ENCODE measurements at regions not wholly inside any gene's neighbourhood (a gene's known extent, or its start where the extent isn't known, plus 50 kb on each side); places are given as distances from the start of the nearest gene placed in this dataset.

DNA sequence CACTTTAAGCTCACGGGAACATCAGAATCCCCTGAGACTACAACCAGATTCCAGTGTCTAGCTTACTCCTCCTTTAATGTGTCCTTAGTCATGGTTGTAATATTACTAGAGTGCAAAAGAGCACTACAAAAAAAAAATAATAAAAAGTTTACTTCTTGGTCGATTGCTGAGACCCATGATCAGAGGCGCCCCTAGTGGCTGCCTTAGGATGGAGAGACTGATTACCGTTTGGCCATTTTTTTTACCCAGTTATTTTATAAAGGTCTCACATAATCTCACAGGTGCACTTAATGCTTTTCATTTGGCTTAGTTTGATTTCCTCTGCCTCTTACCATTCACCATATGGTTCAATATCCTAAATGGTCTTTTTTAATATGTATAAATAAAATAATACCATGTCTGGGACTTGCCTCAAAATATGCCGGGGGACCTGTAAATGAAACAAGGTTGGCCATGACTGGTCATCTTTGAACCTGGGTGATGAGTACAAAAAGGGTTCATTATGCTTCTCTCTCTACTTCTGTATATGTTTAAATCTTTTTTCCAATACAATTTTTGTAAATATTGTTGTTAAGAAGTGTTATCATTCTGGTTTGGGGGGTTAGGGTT is 331.5 kb upstream of the NFE2L3 start:
- H3K4me1 ChIP-seq = no peaks in the 10 kb centered on the region
- no peaks in the 10 kb centered on the region for H3K36me3 ChIP-seq
- intact Hi-C loops (cut with DNase I) = no loop called here
- 80% methylated on average over 5 of the region's 5 CpGs for WGBS
- DNase-seq (ENCODE audit: extremely low spot score) = no peak
- H3K27me3 ChIP-seq = no peaks in the 10 kb centered on the region
- no peak overlapping the region for H3K4me3 ChIP-seq
- TF ChIP-seq EP300 (IDR thresholded peaks at IDR 0.05) (no peak), POLR2A (IDR thresholded peaks at IDR 0.05; ENCODE audit: low read depth) (no peak)
- TF ChIP-seq, protein P1, sequence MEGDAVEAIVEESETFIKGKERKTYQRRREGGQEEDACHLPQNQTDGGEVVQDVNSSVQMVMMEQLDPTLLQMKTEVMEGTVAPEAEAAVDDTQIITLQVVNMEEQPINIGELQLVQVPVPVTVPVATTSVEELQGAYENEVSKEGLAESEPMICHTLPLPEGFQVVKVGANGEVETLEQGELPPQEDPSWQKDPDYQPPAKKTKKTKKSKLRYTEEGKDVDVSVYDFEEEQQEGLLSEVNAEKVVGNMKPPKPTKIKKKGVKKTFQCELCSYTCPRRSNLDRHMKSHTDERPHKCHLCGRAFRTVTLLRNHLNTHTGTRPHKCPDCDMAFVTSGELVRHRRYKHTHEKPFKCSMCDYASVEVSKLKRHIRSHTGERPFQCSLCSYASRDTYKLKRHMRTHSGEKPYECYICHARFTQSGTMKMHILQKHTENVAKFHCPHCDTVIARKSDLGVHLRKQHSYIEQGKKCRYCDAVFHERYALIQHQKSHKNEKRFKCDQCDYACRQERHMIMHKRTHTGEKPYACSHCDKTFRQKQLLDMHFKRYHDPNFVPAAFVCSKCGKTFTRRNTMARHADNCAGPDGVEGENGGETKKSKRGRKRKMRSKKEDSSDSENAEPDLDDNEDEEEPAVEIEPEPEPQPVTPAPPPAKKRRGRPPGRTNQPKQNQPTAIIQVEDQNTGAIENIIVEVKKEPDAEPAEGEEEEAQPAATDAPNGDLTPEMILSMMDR (IDR thresholded peaks at IDR 0.05) = peak in 1 of 3 experiments; percentile 26
- no peaks in the 10 kb centered on the region for H3K9me3 ChIP-seq
- no peak overlapping the region for H3K27ac ChIP-seq (replicated peaks in 1 of 4)

DNA sequence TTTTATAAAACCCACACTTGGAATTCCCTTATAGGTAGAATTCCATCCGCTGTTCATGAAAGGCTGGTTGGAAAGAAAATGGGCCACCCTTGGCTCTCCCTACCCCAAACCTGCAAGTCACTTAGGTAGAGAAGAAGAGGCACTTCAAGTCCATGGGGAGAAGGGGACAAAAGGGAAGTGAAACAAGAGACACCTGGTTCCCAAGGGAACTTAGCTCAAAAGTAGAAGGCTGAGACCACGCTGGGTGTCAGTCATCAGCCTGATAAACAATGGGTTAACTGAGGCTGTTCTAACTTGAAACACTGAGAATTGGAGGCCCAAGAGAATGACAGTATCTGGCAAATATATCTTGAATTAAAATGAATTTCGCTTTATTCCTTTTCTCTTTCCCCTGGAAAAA is 330.8 kb upstream of the NFE2L3 start:
- DNase-seq (ENCODE audit: extremely low spot score) = no peak
- H3K9me3 ChIP-seq = no peaks in the 10 kb centered on the region
- no peak overlapping the region for H3K27ac ChIP-seq (replicated peaks in 1 of 4)
- no peaks in the 10 kb centered on the region for H3K36me3 ChIP-seq
- H3K27me3 ChIP-seq = no peaks in the 10 kb centered on the region
- no peak for TF ChIP-seq POLR2AphosphoS5 (IDR thresholded peaks at IDR 0.05)
- no peak for TF ChIP-seq EP300 (IDR thresholded peaks at IDR 0.05)
- TF ChIP-seq, protein P1 (IDR thresholded peaks at IDR 0.05) = no peak
- TF ChIP-seq POLR2A (IDR thresholded peaks at IDR 0.05; ENCODE audit: low read depth) = no peak
- H3K4me3 ChIP-seq = no peak overlapping the region
- intact Hi-C loops (cut with DNase I) = no loop called here
- WGBS = 85% methylated on average over 3 of the region's 3 CpGs
- H3K4me1 ChIP-seq = no peaks in the 10 kb centered on the region

DNA sequence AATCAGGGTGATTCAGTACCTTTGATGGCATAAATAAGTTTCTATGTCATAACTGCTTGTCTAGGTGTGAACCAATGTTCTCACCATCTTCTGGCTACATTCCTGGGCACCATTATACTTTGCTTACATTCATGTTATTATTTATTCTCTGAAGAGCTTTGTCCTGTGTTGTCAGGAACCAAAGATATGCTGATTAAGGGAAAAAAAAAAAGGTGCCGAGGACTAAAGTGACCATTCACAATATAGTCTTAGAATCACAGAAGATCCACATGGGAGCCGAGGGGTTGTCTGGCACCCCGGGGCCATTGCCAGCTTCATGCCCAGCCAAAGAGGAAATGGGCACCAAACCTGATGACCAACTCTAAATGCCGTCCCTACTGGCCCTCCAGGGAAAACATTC is 329.2 kb upstream of the NFE2L3 start:
- no peaks in the 10 kb centered on the region for H3K9me3 ChIP-seq
- intact Hi-C loops (cut with DNase I) = no loop called here
- TF ChIP-seq, protein P1 (IDR thresholded peaks at IDR 0.05) = no peak
- no peak for TF ChIP-seq POLR2A (IDR thresholded peaks at IDR 0.05; ENCODE audit: low read depth)
- TF ChIP-seq EP300 (IDR thresholded peaks at IDR 0.05) = no peak
- TF ChIP-seq POLR2AphosphoS5 (IDR thresholded peaks at IDR 0.05) = no peak
- no peak overlapping the region for H3K27ac ChIP-seq (replicated peaks in 1 of 4)
- H3K4me1 ChIP-seq = no peaks in the 10 kb centered on the region
- H3K4me3 ChIP-seq = no peak overlapping the region
- H3K27me3 ChIP-seq = no peaks in the 10 kb centered on the region
- DNase-seq (ENCODE audit: extremely low spot score) = no peak
- H3K36me3 ChIP-seq = no peaks in the 10 kb centered on the region
- 93% methylated on average over 4 of the region's 4 CpGs for WGBS

DNA sequence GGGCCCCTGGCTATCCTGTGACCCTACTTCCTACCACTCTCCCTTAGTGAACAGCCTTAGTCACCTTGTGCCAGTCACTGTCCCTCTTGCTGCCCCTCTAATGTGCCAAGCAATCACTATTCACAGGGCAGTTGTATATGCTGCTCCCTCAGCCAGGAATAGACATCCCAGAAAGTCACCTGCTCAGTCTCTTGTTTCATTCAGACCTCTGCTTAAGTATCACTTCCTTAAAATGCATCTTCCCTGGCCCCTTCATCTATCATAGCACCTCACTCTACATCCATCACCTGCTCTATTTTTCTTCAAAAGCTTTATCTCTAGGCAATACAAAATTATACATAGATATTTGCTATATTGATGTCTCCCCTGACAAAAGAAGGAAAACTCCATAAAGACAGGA is 328.4 kb upstream of the NFE2L3 start:
- intact Hi-C loops (cut with DNase I) = no loop called here
- no peaks in the 10 kb centered on the region for H3K36me3 ChIP-seq
- TF ChIP-seq EP300 (IDR thresholded peaks at IDR 0.05) = no peak
- TF ChIP-seq POLR2AphosphoS5 (IDR thresholded peaks at IDR 0.05) = no peak
- TF ChIP-seq, protein P1 (IDR thresholded peaks at IDR 0.05) = no peak
- no peak for TF ChIP-seq POLR2A (IDR thresholded peaks at IDR 0.05; ENCODE audit: low read depth)
- no peak overlapping the region for H3K27ac ChIP-seq (replicated peaks in 1 of 4)
- no peaks in the 10 kb centered on the region for H3K27me3 ChIP-seq
- no peak overlapping the region for H3K4me3 ChIP-seq
- H3K4me1 ChIP-seq = no peaks in the 10 kb centered on the region
- H3K9me3 ChIP-seq = no peaks in the 10 kb centered on the region
- no peak for DNase-seq (ENCODE audit: extremely low spot score)

DNA sequence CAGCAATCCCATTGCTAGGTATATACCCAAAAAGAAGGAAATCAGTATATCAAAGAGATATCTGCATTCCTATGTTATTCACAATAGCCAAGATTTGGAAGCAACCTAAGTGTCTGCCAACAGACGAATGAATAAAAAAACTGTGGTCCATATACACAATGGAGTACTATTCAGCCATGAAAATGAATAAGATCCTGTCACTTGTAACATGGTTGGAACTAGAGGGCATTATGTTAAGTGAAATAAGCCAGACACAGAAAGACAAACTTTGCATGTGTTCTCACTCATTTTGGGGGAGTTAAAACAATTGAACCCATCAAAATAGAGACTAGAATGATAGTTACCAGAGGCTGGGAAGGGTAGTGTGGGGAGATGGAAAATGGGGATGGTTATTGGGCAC is 323.5 kb upstream of the NFE2L3 start:
- intact Hi-C loops (cut with DNase I) = no loop called here
- H3K27ac ChIP-seq (replicated peaks in 1 of 4) = no peak overlapping the region

More for the DNA sequence above, 323.5 kb upstream of the NFE2L3 start:
- Histone ChIP-seq H3K36me3 (no peaks in the 10 kb centered on the region), H3K4me3 (no peak overlapping the region), H3K4me1 (peaks cover 0 to 10% (median 7%) of the 10 kb centered on the region in 4 donors), H3K9me3 (no peaks in the 10 kb centered on the region), H3K27me3 (no peaks in the 10 kb centered on the region)
- DNase-seq (ENCODE audit: extremely low spot score) = no peak
- WGBS = 88% methylated on average over 1 of the region's 1 CpG
- TF ChIP-seq POLR2AphosphoS5 (IDR thresholded peaks at IDR 0.05) (no peak), EP300 (IDR thresholded peaks at IDR 0.05) (no peak), POLR2A (IDR thresholded peaks at IDR 0.05; ENCODE audit: low read depth) (no peak)
- TF ChIP-seq, protein P1 (IDR thresholded peaks at IDR 0.05) = no peak
